ENCODE measurements at regions not wholly inside any gene's neighbourhood (a gene's known extent, or its start where the extent isn't known, plus 50 kb on each side); places are given as distances from the start of the nearest gene placed in this dataset.

- DNase-seq (ENCODE audit: low spot score) = no peak
- TF ChIP-seq CTCF (IDR thresholded peaks at IDR 0.05; ENCODE audit: extremely low read depth, insufficient read depth, missing control alignments) = no peak
- in situ Hi-C loops (cut with MboI; ENCODE audit: low pct_unique_long_range_greater_than_20kb, low sequenced_read_pairs, unreplicated experiment) = no loop called here
These were observed 90.3 kb upstream of the UBL3 start for GRCh38 chr13:29940715-29941114.

GRCh38 chr13:29939158-29939557, 88.7 kb upstream of the UBL3 start:
- DNase-seq (ENCODE audit: low spot score) = no peak
- in situ Hi-C loops (cut with MboI; ENCODE audit: low pct_unique_long_range_greater_than_20kb, low sequenced_read_pairs, unreplicated experiment) = no loop called here
- TF ChIP-seq CTCF (IDR thresholded peaks at IDR 0.05; ENCODE audit: extremely low read depth, insufficient read depth, missing control alignments) = no peak

GRCh38 chr13:29937841-29938240, 87.4 kb upstream of the UBL3 start:
- DNase-seq (ENCODE audit: low spot score) = no peak
- in situ Hi-C loops (cut with MboI; ENCODE audit: low pct_unique_long_range_greater_than_20kb, low sequenced_read_pairs, unreplicated experiment) = no loop called here
- no peak for TF ChIP-seq CTCF (IDR thresholded peaks at IDR 0.05; ENCODE audit: extremely low read depth, insufficient read depth, missing control alignments)

GRCh38 chr13:29937379-29937778, 87.0 kb upstream of the UBL3 start:
- in situ Hi-C loops (cut with MboI; ENCODE audit: low pct_unique_long_range_greater_than_20kb, low sequenced_read_pairs, unreplicated experiment) = no loop called here
- no peak for DNase-seq (ENCODE audit: low spot score)
- no peak for TF ChIP-seq CTCF (IDR thresholded peaks at IDR 0.05; ENCODE audit: extremely low read depth, insufficient read depth, missing control alignments)

- no peak for TF ChIP-seq CTCF (IDR thresholded peaks at IDR 0.05; ENCODE audit: extremely low read depth, insufficient read depth, missing control alignments)
- in situ Hi-C loops (cut with MboI; ENCODE audit: low pct_unique_long_range_greater_than_20kb, low sequenced_read_pairs, unreplicated experiment) = no loop called here
- no peak for DNase-seq (ENCODE audit: low spot score)
These were observed 86.5 kb upstream of the UBL3 start for GRCh38 chr13:29936956-29937355.

- in situ Hi-C loops (cut with MboI; ENCODE audit: low pct_unique_long_range_greater_than_20kb, low sequenced_read_pairs, unreplicated experiment) = no loop called here
- no peak for DNase-seq (ENCODE audit: low spot score)
- no peak for TF ChIP-seq CTCF (IDR thresholded peaks at IDR 0.05; ENCODE audit: extremely low read depth, insufficient read depth, missing control alignments)
These were observed 85.8 kb upstream of the UBL3 start for GRCh38 chr13:29936051-29936813.

All from GM13977 (cell line).